ENCODE measurements at regions not wholly inside any gene's neighbourhood (a gene's known extent, or its start where the extent isn't known, plus 50 kb on each side); places are given as distances from the start of the nearest gene placed in this dataset.

DNA sequence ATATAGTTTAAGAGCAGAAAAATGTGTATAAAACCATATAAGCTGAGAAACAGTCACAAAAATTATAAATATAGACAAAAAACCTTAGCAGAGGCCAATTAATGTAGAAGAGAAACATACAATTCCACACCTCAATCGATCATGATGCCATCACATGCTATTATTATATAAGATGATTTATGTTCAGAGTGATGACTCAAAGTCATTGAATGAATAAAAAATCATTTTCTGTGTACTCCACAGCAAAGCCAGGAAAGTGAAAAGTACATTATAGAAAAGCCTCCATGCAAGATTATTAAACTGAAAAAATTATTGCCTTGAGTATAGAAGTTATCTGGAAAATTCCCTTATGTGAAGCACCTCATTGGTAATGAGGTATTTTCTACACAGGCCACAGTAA is 229.2 kb upstream of the PPFIA2 start:
- no peak for TF ChIP-seq POLR2A (IDR thresholded peaks at IDR 0.05)
- TF ChIP-seq, protein P1, sequence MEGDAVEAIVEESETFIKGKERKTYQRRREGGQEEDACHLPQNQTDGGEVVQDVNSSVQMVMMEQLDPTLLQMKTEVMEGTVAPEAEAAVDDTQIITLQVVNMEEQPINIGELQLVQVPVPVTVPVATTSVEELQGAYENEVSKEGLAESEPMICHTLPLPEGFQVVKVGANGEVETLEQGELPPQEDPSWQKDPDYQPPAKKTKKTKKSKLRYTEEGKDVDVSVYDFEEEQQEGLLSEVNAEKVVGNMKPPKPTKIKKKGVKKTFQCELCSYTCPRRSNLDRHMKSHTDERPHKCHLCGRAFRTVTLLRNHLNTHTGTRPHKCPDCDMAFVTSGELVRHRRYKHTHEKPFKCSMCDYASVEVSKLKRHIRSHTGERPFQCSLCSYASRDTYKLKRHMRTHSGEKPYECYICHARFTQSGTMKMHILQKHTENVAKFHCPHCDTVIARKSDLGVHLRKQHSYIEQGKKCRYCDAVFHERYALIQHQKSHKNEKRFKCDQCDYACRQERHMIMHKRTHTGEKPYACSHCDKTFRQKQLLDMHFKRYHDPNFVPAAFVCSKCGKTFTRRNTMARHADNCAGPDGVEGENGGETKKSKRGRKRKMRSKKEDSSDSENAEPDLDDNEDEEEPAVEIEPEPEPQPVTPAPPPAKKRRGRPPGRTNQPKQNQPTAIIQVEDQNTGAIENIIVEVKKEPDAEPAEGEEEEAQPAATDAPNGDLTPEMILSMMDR (IDR thresholded peaks at IDR 0.05): no peak
